A549 (cell line): ENCODE measurements at regions not wholly inside any gene's neighbourhood (a gene's known extent, or its start where the extent isn't known, plus 50 kb on each side); places are given as distances from the start of the nearest gene placed in this dataset.
A peak's percentile ranks its signal among the peaks of the same experiment; 100 is the strongest.

ENCODE experiments used
- ATAC-seq, 2 experiments: fragments of 200-7000 bp in 1 of 2; fragments of >200 bp in 1 of 2; cut with Nextera tagmentation in 1 of 2; cut with Tn5 transposase in 1 of 2; 3 replicates each; pipeline versions ENCODE4 v1.8.0 to v1.9.1; 2018 to 2020; ENCODE audit warnings: mild to moderate bottlenecking in 1 of 2, moderate library complexity in 1 of 2
- CTCF ChIA-PET: fragments of 300-600 bp; sonication (Branson Sonifier 250); formaldehyde crosslinking; extraction: SDS; loops from one replicate; lab custom pipeline; 2021; ENCODE audit warnings: antibody characterized with exemption, inconsistent platforms; lab: Yijun Ruan, JAX
- POLR2A ChIA-PET: fragments of 350-600 bp; formaldehyde crosslinking; extraction: SDS; loops from one replicate; lab custom pipeline; 2021; ENCODE audit warnings: antibody characterized with exemption, inconsistent platforms; lab: Yijun Ruan, JAX
- DNase-seq, 2 experiments: peaks; one replicate each; pipeline versions ENCODE4 v3.0.0 to v3.0.0-alpha.2; 2011 to 2016; ENCODE audit warnings: low read depth in 1 of 2, low spot score in 1 of 2
- FAIRE-seq: peaks from 2 replicates; lab custom pipeline; 2011; peaks lifted over from hg19 to GRCh38; lab: Jason Lieb, UNC
- H3K27ac ChIP-seq, 2 experiments: fragments of >200 bp; sonication (Bioruptor Twin); formaldehyde crosslinking; 3 replicates each; pipeline ENCODE4 v1.5.1; 2016 to 2017
- H3K4me1 ChIP-seq: fragments of >200 bp; sonication (Bioruptor Twin); formaldehyde crosslinking; 3 replicates; pipeline ENCODE4 v1.6.1; 2016
- H3K4me2 ChIP-seq: fragments of >200 bp; sonication (Bioruptor Twin); formaldehyde crosslinking; 3 replicates; pipeline ENCODE4 v1.6.1; 2016
- H3K4me3 ChIP-seq: fragments of >200 bp; sonication (Bioruptor Twin); formaldehyde crosslinking; 3 replicates; pipeline ENCODE4 v1.5.1; 2016
- H3K9me3 ChIP-seq: fragments of >200 bp; sonication (Bioruptor Twin); formaldehyde crosslinking; 3 replicates; pipeline ENCODE4 v1.6.1; 2016
- CEBPB ChIP-seq, 2 experiments: fragments of >200 bp in 1 of 2; sonication (Bioruptor Twin) in 1 of 2; formaldehyde crosslinking in 1 of 2; IDR thresholded peaks; 2 replicates each; pipeline ENCODE4 v1.6.1; 2012 to 2016
- CHD4 ChIP-seq: fragments of 200-600 bp; sonication (generic); IDR thresholded peaks from 2 replicates; pipeline ENCODE4 v1.6.1; 2016; ENCODE audit warnings: antibody characterized with exemption, mild to moderate bottlenecking, borderline replicate concordance
- EHF ChIP-seq: fragments of 250-450 bp; sonication (Bioruptor Pico); IDR thresholded peaks from 2 replicates; pipeline ENCODE4 v1.5.0; 2020; ENCODE audit warnings: mild to moderate bottlenecking
- FOSL2 ChIP-seq, 2 experiments: fragments of 450-650 bp in 1 of 2; fragments of >200 bp in 1 of 2; sonication (Bioruptor Twin) in 1 of 2; formaldehyde crosslinking; IDR thresholded peaks; 2 replicates each; pipeline versions ENCODE4 v1.5.0 to v1.6.1; 2016 to 2020; ENCODE audit warnings: mild to moderate bottlenecking in 1 of 2, moderate library complexity in 1 of 2
- GATA3 ChIP-seq: IDR thresholded peaks from 2 replicates; pipeline ENCODE4 v1.6.1; 2012; ENCODE audit warnings: borderline replicate concordance
- HOXB5 ChIP-seq: fragments of 250-450 bp; sonication (Bioruptor Pico); IDR thresholded peaks from 2 replicates; pipeline ENCODE4 v1.5.0; 2020; ENCODE audit warnings: mild to moderate bottlenecking, moderate library complexity
- MAFK ChIP-seq: fragments of 450-650 bp; IDR thresholded peaks from 2 replicates; pipeline ENCODE4 v1.6.1; 2014; ENCODE audit not compliant: partially characterized antibody
- NR3C1 ChIP-seq: fragments of >200 bp; sonication (Bioruptor Twin); formaldehyde crosslinking; IDR thresholded peaks from 3 replicates; pipeline ENCODE4 v1.6.1; 2017
- POLR2AphosphoS2 ChIP-seq: conservative IDR thresholded peaks from 2 replicates; pipeline ENCODE4 v1.6.1; 2012; ENCODE audit warnings: low read length, improper control_type of control experiment, inconsistent platforms
- RAD21 ChIP-seq, 2 experiments: fragments of >200 bp in 1 of 2; sonication (Bioruptor Twin) in 1 of 2; formaldehyde crosslinking in 1 of 2; IDR thresholded peaks in 1 of 2; conservative IDR thresholded peaks in 1 of 2; 2 replicates in 1 of 2; 3 replicates in 1 of 2; pipeline ENCODE4 v1.6.1; 2012 to 2018; ENCODE audit warnings: inconsistent platforms in 1 of 2
- RCOR1 ChIP-seq: fragments of 150-350 bp; IDR thresholded peaks from 2 replicates; pipeline ENCODE4 v1.6.1; 2014; ENCODE audit warnings: antibody characterized with exemption, low read length, low read depth
- SMC3 ChIP-seq: fragments of >200 bp; sonication (Bioruptor Twin); formaldehyde crosslinking; IDR thresholded peaks from 3 replicates; pipeline ENCODE4 v1.6.1; 2018; ENCODE audit warnings: inconsistent platforms
- SREBF2 ChIP-seq: fragments of 450-650 bp; IDR thresholded peaks from 2 replicates; pipeline ENCODE4 v1.6.1; 2014; ENCODE audit warnings: mild to moderate bottlenecking, moderate library complexity
- ZNF302 ChIP-seq: fragments of 250-450 bp; sonication (Bioruptor Pico); IDR thresholded peaks from 2 replicates; pipeline ENCODE4 v1.9.0; 2021; ENCODE audit warnings: inconsistent platforms, mild to moderate bottlenecking, moderate library complexity
- ZSCAN20 ChIP-seq: fragments of 250-450 bp; sonication (Bioruptor Pico); IDR thresholded peaks from 2 replicates; pipeline ENCODE4 v1.8.0; 2022; ENCODE audit warnings: mild to moderate bottlenecking, moderate library complexity
- WGBS: methylation state at CpG from one replicate; pipeline ENCODE4 v1.1.6; 2017; ENCODE audit errors: missing lambda C conversion rate; 5-methylcytosine and 5-hydroxymethylcytosine counted together
- TF ChIP-seq, protein P1 (sequence below): fragments of >200 bp; sonication (Bioruptor Twin); formaldehyde crosslinking; IDR thresholded peaks from 3 replicates; pipeline ENCODE4 v1.5.1; 2016
- TF ChIP-seq, protein P2 (sequence below): IDR thresholded peaks from 2 replicates; pipeline ENCODE4 v1.6.1; 2012; ENCODE audit warnings: low read depth, borderline replicate concordance

DNA sequence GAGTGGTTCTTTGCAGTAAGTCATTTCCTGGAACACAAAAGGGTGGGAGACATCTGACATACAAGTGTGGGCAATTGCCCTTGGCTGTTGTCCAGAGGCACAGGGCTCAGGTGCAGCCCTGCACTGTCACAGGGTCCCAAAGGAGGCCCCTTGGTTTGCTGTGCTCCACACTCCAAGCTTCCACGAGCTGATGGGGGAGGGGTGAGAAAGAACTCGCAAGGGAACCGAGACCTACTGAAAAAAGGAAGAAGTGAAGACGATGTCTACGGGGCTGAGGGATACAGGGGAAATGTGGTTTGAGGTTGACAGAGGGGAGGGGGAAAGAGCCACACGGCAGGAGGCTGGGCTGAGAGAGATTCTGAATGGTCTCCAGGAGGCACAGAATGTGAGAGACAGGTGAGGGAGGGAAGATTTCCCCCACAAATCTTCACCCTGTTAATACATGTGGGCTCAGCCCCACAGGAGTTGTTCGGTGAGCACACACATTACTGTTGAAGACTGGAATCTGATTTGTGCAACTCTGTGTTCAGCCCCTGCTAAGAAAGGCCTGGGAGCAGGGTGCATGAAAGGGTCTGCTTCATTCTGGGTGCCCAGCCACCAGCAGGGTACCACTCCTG lies 123.4 kb downstream of the LY86 start (continued):
- TF ChIP-seq RCOR1 (no peak), ZNF302 (CRISPR knock-in tag) (no peak), FOSL2 (IDR thresholded peaks at IDR 0.05) (no peak), FOSL2 (CRISPR knock-in tag; IDR thresholded peaks at IDR 0.05) (no peak), SREBF2 (no peak), CEBPB (IDR thresholded peaks at IDR 0.05) (no peak), EHF (CRISPR knock-in tag) (no peak), NR3C1 (no peak), POLR2AphosphoS2 (no peak)
- TF ChIP-seq, all 56 proteins: peak for 0

DNA sequence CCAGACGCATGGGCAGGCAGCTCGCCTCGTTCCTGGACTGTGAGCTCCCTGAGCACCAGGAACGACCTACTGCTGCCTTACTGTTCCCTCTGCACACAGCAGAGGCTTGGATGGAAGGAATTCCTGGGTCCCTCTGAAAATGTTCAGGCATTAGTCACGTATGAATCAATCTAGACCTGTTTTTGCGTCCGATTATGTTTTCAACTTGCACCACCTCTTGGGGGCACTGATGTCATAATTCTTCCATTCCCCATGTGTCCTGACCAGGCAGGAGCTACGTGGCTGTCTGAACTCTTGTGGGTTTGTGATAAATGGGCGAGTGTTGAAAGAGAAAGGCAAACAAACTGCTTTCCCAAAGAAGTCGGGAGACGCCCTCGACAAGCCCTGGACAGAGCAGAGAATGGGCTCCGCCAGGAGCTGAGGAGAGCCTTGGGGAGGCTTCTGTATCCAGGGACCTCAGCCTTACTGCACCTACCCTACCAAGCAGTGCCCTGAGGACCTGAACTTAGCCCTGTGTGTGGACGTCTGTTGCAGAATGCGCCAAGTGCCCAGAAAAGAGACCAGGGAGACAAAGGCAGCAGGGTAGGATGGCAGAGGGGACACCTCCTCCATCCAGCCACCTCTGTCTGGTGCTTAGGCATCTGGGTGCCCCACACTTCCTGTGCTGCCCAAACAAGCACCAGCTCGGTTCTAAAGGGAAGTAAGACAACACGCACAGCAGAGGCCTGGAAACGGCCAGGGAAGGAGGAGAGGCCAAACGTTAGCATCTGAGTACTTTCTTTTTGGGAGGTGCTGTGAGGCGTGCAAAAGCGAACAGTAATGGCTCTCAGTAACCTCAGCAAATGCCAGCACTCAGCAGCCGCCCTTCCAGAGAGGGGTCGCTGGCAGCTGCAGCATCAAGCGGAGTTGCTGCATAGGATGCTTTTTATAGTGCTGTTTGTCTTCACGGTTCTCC lies 124.2 kb downstream of the LY86 start:
- peak; percentile 89 to 92 for ATAC-seq
- 53% methylated on average over 18 of the region's 25 CpGs for WGBS
- Histone ChIP-seq H3K4me1 (peaks cover 21% of the 10 kb centered on the region), H3K9me3 (no peaks in the 10 kb centered on the region), H3K4me3 (no peak overlapping the region), H3K4me2 (peak overlapping the region; percentile 65), H3K27ac (peak overlapping the region; percentile 68 to 80)
- no peak for TF ChIP-seq FOSL2 (IDR thresholded peaks at IDR 0.05)
- TF ChIP-seq FOSL2 (CRISPR knock-in tag; IDR thresholded peaks at IDR 0.05) = peak; percentile 66
- TF ChIP-seq GATA3 = no peak
- peak; percentile 49 to 55 for TF ChIP-seq RAD21 (conservative IDR thresholded peaks at IDR 0.05 in 1 of 2, IDR thresholded peaks at IDR 0.05 in 1 of 2)
- TF ChIP-seq, protein P1, sequence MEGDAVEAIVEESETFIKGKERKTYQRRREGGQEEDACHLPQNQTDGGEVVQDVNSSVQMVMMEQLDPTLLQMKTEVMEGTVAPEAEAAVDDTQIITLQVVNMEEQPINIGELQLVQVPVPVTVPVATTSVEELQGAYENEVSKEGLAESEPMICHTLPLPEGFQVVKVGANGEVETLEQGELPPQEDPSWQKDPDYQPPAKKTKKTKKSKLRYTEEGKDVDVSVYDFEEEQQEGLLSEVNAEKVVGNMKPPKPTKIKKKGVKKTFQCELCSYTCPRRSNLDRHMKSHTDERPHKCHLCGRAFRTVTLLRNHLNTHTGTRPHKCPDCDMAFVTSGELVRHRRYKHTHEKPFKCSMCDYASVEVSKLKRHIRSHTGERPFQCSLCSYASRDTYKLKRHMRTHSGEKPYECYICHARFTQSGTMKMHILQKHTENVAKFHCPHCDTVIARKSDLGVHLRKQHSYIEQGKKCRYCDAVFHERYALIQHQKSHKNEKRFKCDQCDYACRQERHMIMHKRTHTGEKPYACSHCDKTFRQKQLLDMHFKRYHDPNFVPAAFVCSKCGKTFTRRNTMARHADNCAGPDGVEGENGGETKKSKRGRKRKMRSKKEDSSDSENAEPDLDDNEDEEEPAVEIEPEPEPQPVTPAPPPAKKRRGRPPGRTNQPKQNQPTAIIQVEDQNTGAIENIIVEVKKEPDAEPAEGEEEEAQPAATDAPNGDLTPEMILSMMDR = peak; percentile 37; the same call in 2 of the 3 replicates
- TF ChIP-seq CEBPB (IDR thresholded peaks at IDR 0.05) = peak in 1 of 2 experiments; percentile 35; a peak in 1 of 4 replicates
- TF ChIP-seq HOXB5 (CRISPR knock-in tag) = peak; percentile 95
- peak; percentile 41 for TF ChIP-seq SMC3
- TF ChIP-seq ZSCAN20 (CRISPR knock-in tag) = no peak
- TF ChIP-seq, protein P2, sequence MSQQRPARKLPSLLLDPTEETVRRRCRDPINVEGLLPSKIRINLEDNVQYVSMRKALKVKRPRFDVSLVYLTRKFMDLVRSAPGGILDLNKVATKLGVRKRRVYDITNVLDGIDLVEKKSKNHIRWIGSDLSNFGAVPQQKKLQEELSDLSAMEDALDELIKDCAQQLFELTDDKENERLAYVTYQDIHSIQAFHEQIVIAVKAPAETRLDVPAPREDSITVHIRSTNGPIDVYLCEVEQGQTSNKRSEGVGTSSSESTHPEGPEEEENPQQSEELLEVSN = no peak
- FAIRE-seq = no peak
- POLR2A ChIA-PET = no interaction called here
- CTCF ChIA-PET = interaction anchor here (0.7 to 5.1 kb wide), 12 partner anchors 9 to 539 kb away, joined by 3 to 45 read pairs (median 4); no protein-coding TSS in a partner anchor
- DNase-seq = peak; percentile 60 to 83

DNA sequence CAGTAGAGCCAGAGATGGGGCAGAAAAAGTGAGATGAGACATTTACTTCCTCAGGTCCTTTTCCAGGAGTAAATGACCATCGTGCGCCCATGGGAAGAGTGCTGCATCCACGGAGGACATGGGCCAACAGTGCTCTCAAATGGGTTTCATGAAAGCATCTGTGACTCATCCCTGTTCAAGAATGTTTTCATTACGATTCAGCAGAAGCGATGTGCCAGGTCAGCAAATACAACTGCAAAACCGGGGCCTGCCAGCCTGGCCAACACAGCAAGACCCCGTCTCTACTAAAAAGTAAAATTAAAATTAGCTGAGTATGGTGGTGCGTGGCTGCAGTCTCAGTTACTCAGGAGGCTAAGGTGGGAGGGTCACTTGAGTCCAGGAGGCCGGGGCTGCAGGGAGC lies 125.1 kb downstream of the LY86 start:
- peak in 1 of 2 experiments; percentile 13 for DNase-seq
- ATAC-seq = no peak
- TF ChIP-seq RCOR1 = no peak
- TF ChIP-seq FOSL2 (IDR thresholded peaks at IDR 0.05) = no peak
- peak; percentile 15; the same call in 1 of the 2 replicates for TF ChIP-seq FOSL2 (CRISPR knock-in tag; IDR thresholded peaks at IDR 0.05)
- peak; percentile 88 for TF ChIP-seq MAFK
- TF ChIP-seq CHD4 = no peak
- peak overlapping the region in 1 of 2 experiments; percentile 80; a peak in 1 of 6 replicates for H3K27ac ChIP-seq
- ChIA-PET POLR2A (no interaction called here), CTCF (interaction anchor here (1.2 to 5.1 kb wide), 5 partner anchors 9 to 538 kb away, joined by 3 to 45 read pairs (median 10); no protein-coding TSS in a partner anchor)
- peak overlapping the region; percentile 65; the same call in 1 of the 3 replicates for H3K4me2 ChIP-seq
- H3K4me3 ChIP-seq = no peak overlapping the region
- no peaks in the 10 kb centered on the region for H3K9me3 ChIP-seq
- FAIRE-seq = no peak
- H3K4me1 ChIP-seq = peaks cover 21% of the 10 kb centered on the region
- 74% methylated on average over 9 of the region's 9 CpGs for WGBS
